H9 (cell line): ENCODE measurements at regions not wholly inside any gene's neighbourhood (a gene's known extent, or its start where the extent isn't known, plus 50 kb on each side); places are given as distances from the start of the nearest gene placed in this dataset.

Experiments
- DNase-seq: peaks from one replicate; pipeline ENCODE4 v3.0.0-alpha.2; 2017
- H2AFZ ChIP-seq: one replicate; pipeline ENCODE4 v1.6.1; 2013; ENCODE audit warnings: mild to moderate bottlenecking, low read length, control low read depth, moderate library complexity
- H2AK5ac ChIP-seq: 2 replicates; pipeline ENCODE4 v1.6.1; 2013; ENCODE audit warnings: low read length, control low read depth, mixed read lengths; ENCODE audit not compliant: insufficient read length
- H2BK120ac ChIP-seq: one replicate; pipeline ENCODE4 v1.6.1; 2013; ENCODE audit warnings: low read depth, mild to moderate bottlenecking, low read length, control low read depth, inconsistent platforms; ENCODE audit not compliant: poor library complexity, severe bottlenecking
- H2BK12ac ChIP-seq: 2 replicates; pipeline ENCODE4 v1.6.1; 2013; ENCODE audit warnings: low read length, control low read depth, mixed read lengths, low read depth; ENCODE audit not compliant: insufficient read length
- H2BK15ac ChIP-seq: 2 replicates; pipeline ENCODE4 v1.6.1; 2013; ENCODE audit warnings: low read depth, low read length, control low read depth
- H2BK20ac ChIP-seq: one replicate; pipeline ENCODE4 v1.6.1; 2013; ENCODE audit warnings: low read depth, mild to moderate bottlenecking, low read length, control low read depth, inconsistent platforms; ENCODE audit not compliant: poor library complexity, severe bottlenecking
- H2BK5ac ChIP-seq: 2 replicates; pipeline ENCODE4 v1.6.1; 2013; ENCODE audit warnings: low read length, control low read depth, mixed read lengths; ENCODE audit not compliant: insufficient read length
- H3K14ac ChIP-seq: 2 replicates; pipeline ENCODE4 v1.6.1; 2013; ENCODE audit warnings: low read length, control low read depth; ENCODE audit not compliant: insufficient read depth
- H3K18ac ChIP-seq: 2 replicates; pipeline ENCODE4 v1.6.1; 2013; ENCODE audit warnings: low read depth, mild to moderate bottlenecking, mixed read lengths, low read length, control low read depth; ENCODE audit not compliant: insufficient read length
- H3K23ac ChIP-seq: 2 replicates; pipeline ENCODE4 v1.6.1; 2013; ENCODE audit warnings: low read length, control low read depth, mixed read lengths, low read depth; ENCODE audit not compliant: insufficient read length
- H3K23me2 ChIP-seq: 2 replicates; pipeline ENCODE4 v1.6.1; 2013; ENCODE audit warnings: low read depth, mild to moderate bottlenecking, mixed read lengths, low read length, control low read depth; ENCODE audit not compliant: insufficient read length, poor library complexity, severe bottlenecking
- H3K27ac ChIP-seq: 2 replicates; pipeline ENCODE4 v1.5.1; 2013; ENCODE audit warnings: low read length, control low read depth, mixed read lengths, low read depth; ENCODE audit not compliant: insufficient read length
- H3K27me3 ChIP-seq: 2 replicates; pipeline ENCODE4 v1.6.1; 2013; ENCODE audit warnings: low read length, control low read depth, inconsistent platforms; ENCODE audit not compliant: insufficient read depth
- H3K4ac ChIP-seq: 2 replicates; pipeline ENCODE4 v1.6.1; 2013; ENCODE audit warnings: low read depth, mild to moderate bottlenecking, control low read depth, inconsistent platforms, low read length, moderate library complexity
- H3K4me1 ChIP-seq: 2 replicates; pipeline ENCODE4 v1.6.1; 2013; ENCODE audit warnings: low read length, control low read depth, inconsistent platforms; ENCODE audit not compliant: insufficient read depth
- H3K4me2 ChIP-seq: 2 replicates; pipeline ENCODE4 v1.6.1; 2013; ENCODE audit warnings: low read length, control low read depth, mixed read lengths; ENCODE audit not compliant: insufficient read length, insufficient read depth
- H3K56ac ChIP-seq: 2 replicates; pipeline ENCODE4 v1.6.1; 2013; ENCODE audit warnings: low read depth, mild to moderate bottlenecking, mixed read lengths, low read length, control low read depth; ENCODE audit not compliant: insufficient read length
- H3K79me1 ChIP-seq: 2 replicates; pipeline ENCODE4 v1.6.1; 2013; ENCODE audit warnings: low read depth, mild to moderate bottlenecking, moderate library complexity, low read length, control low read depth, inconsistent platforms; ENCODE audit not compliant: insufficient read depth, poor library complexity, severe bottlenecking
- H3K79me2 ChIP-seq: 2 replicates; pipeline ENCODE4 v1.6.1; 2013; ENCODE audit warnings: low read length, control low read depth, inconsistent platforms; ENCODE audit not compliant: insufficient read depth
- H3K9ac ChIP-seq: 2 replicates; pipeline ENCODE4 v1.6.1; 2013; ENCODE audit warnings: low read length, control low read depth, mixed read lengths; ENCODE audit not compliant: insufficient read length; ENCODE audit errors: extremely low read depth
- H3K9me3 ChIP-seq: one replicate; pipeline ENCODE4 v1.6.1; 2013; ENCODE audit warnings: low read depth, low read length, inconsistent platforms; ENCODE audit not compliant: control insufficient read depth
- H3T11ph ChIP-seq: one replicate; pipeline ENCODE4 v1.6.1; 2013; ENCODE audit warnings: mild to moderate bottlenecking, low read length, control low read depth, inconsistent platforms
- H4K20me1 ChIP-seq: one replicate; pipeline ENCODE4 v1.6.1; 2013; ENCODE audit not compliant: control insufficient read depth, insufficient read length, insufficient read depth
- H4K5ac ChIP-seq: 2 replicates; pipeline ENCODE4 v1.6.1; 2013; ENCODE audit warnings: low read depth, mild to moderate bottlenecking, mixed read lengths, low read length, control low read depth; ENCODE audit not compliant: insufficient read length
- H4K8ac ChIP-seq: replicated peaks from 2 replicates; pipeline ENCODE4 v1.6.1; 2013; ENCODE audit warnings: low read length, control low read depth, mixed read lengths, low read depth; ENCODE audit not compliant: insufficient read length
- H4K91ac ChIP-seq: 2 replicates; pipeline ENCODE4 v1.6.1; 2013; ENCODE audit warnings: low read depth, mild to moderate bottlenecking, moderate library complexity, mixed read lengths, low read length, control low read depth; ENCODE audit not compliant: insufficient read length
- H3K27ac Mint-ChIP-seq, 3 experiments: 2 replicates in 2 of 3; 3 replicates in 1 of 3; pipeline ENCODE4 v1.8.0; 2020 to 2021; ENCODE audit warnings: mixed read lengths in 3 of 3, mild to moderate bottlenecking in 1 of 3, moderate library complexity in 1 of 3
- H3K27me3 Mint-ChIP-seq: 2 replicates; pipeline ENCODE4 v1.8.0; 2021; ENCODE audit warnings: low read depth, mild to moderate bottlenecking, moderate library complexity, mixed read lengths
- H3K36me3 Mint-ChIP-seq, 3 experiments: 2 replicates in 2 of 3; 3 replicates in 1 of 3; pipeline ENCODE4 v1.8.0; 2020 to 2021; ENCODE audit warnings: low read depth in 3 of 3, mixed read lengths in 3 of 3; ENCODE audit not compliant: insufficient read depth in 1 of 3
- H3K4me1 Mint-ChIP-seq, 2 experiments: 2 replicates each; pipeline ENCODE4 v1.8.0; 2020; ENCODE audit warnings: mixed read lengths in 2 of 2
- H3K4me3 Mint-ChIP-seq, 2 experiments: 2 replicates in 1 of 2; 3 replicates in 1 of 2; pipeline ENCODE4 v1.8.0; 2020 to 2021; ENCODE audit warnings: mild to moderate bottlenecking in 2 of 2, mixed read lengths in 2 of 2, moderate library complexity in 1 of 2
- H3K9me3 Mint-ChIP-seq, 2 experiments: 2 replicates in 1 of 2; 3 replicates in 1 of 2; pipeline ENCODE4 v1.8.0; 2020; ENCODE audit warnings: mild to moderate bottlenecking in 2 of 2, mixed read lengths in 2 of 2, moderate library complexity in 1 of 2
- CTCF ChIP-seq: fragments of 200-600 bp; sonication (generic); conservative IDR thresholded peaks from 3 replicates; pipeline ENCODE4 v1.8.0; 2021; ENCODE audit warnings: antibody characterized with exemption, mild to moderate bottlenecking
- WGBS: extraction: QIAGEN DNeasy Blood & Tissue Kit; methylation state at CpG from one replicate; pipeline ENCODE4 v1.1.7; 2013; ENCODE audit warnings: missing lambda C conversion rate, low lambda C conversion rate, mixed read lengths; ENCODE audit not compliant: insufficient read length; ENCODE audit errors: extremely low coverage; 5-methylcytosine and 5-hydroxymethylcytosine counted together

DNA sequence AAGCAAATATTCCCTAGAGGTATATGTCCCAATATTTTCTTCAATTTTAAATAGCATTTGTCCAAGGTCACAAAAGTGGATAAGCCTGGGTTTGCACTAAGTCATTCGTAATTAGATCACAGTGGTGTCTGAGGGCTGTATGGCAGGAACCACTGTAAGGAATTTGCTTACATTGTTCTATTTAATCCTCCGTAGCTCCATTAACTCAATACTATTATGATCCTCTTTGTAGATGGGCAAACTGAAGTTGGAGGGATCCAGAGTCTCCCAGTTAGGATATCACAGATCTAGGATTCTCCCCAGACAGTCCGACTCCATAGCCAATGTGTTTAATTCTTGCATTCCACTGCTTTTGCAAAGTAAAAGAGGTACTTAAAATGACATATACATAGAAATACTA lies 242.7 kb upstream of the DCAF8L1 start:
- H3K14ac ChIP-seq: no peak overlapping the region
- no peak overlapping the region for H2BK5ac ChIP-seq
- H3K18ac ChIP-seq: no peak overlapping the region
- H3K9me3 Mint-ChIP-seq: peaks cover 12 to 43% of the 10 kb centered on the region in 2 experiments
- no CpG with 5 or more reads among the region's 3 CpGs for WGBS
- no peak overlapping the region for H3K56ac ChIP-seq
- H3K27ac ChIP-seq: no peak overlapping the region
- no peaks in the 10 kb centered on the region; a peak in 1 of 7 replicates for H3K36me3 Mint-ChIP-seq
- no peak for DNase-seq
- no peak for TF ChIP-seq CTCF
- H3K27ac Mint-ChIP-seq: no peak overlapping the region
- no peak overlapping the region for H4K5ac ChIP-seq
- H2BK12ac ChIP-seq: no peak overlapping the region
- no peaks in the 10 kb centered on the region for H3K4me1 ChIP-seq
- H3K27me3 ChIP-seq: no peaks in the 10 kb centered on the region
- no peak overlapping the region for H4K8ac ChIP-seq
- no peak overlapping the region for H3K9ac ChIP-seq
- no peak overlapping the region for H3K4me3 Mint-ChIP-seq
- H4K91ac ChIP-seq: no peak overlapping the region
- H4K20me1 ChIP-seq: no peaks in the 10 kb centered on the region
- no peaks in the 10 kb centered on the region for H3K27me3 Mint-ChIP-seq
- H3K23ac ChIP-seq: no peak overlapping the region
- no peaks in the 10 kb centered on the region for H3K23me2 ChIP-seq
- H3K79me1 ChIP-seq: no peaks in the 10 kb centered on the region
- H3K9me3 ChIP-seq: no peaks in the 10 kb centered on the region
- H3K4ac ChIP-seq: no peak overlapping the region
- H3T11ph ChIP-seq: no peak overlapping the region
- no peak overlapping the region for H2BK120ac ChIP-seq
- no peak overlapping the region for H2BK20ac ChIP-seq
- no peak overlapping the region for H3K4me2 ChIP-seq
- H2AFZ ChIP-seq: no peak overlapping the region
- H2BK15ac ChIP-seq: no peak overlapping the region
- peaks cover 4 to 7% of the 10 kb centered on the region in 2 experiments; a peak in 1 of 4 replicates for H3K4me1 Mint-ChIP-seq
- no peaks in the 10 kb centered on the region for H3K79me2 ChIP-seq
- H2AK5ac ChIP-seq: no peak overlapping the region
